Liver (tissue), 8 donors: ENCODE measurements at regions not wholly inside any gene's neighbourhood (a gene's known extent, or its start where the extent isn't known, plus 50 kb on each side); places are given as distances from the start of the nearest gene placed in this dataset.

Experiments used
- DNase-seq: peaks from one replicate; pipeline ENCODE4 v3.0.0-alpha.2; 2017; ENCODE audit warnings: low spot score
- H3K27ac ChIP-seq, 2 donors: one replicate each; pipeline ENCODE4 v1.7.0; 2013; ENCODE audit warnings: inconsistent platforms in 2 of 2, low read length in 2 of 2, control low read depth in 1 of 2, low read depth in 1 of 2, mild to moderate bottlenecking in 1 of 2
- H3K27me3 ChIP-seq, 4 donors: one replicate each; pipeline versions ENCODE4 v1.6.1 to v1.7.0; 2013; ENCODE audit warnings: low read length in 3 of 4, inconsistent platforms in 1 of 4, mild to moderate bottlenecking in 1 of 4, moderate library complexity in 1 of 4; ENCODE audit not compliant: control insufficient read depth in 4 of 4, insufficient read depth in 4 of 4
- H3K36me3 ChIP-seq, 4 donors: one replicate each; pipeline versions ENCODE4 v1.6.1 to v1.7.0; 2013; ENCODE audit warnings: low read length in 3 of 4, mild to moderate bottlenecking in 3 of 4, low read depth in 1 of 4, moderate library complexity in 1 of 4; ENCODE audit not compliant: control insufficient read depth in 4 of 4, insufficient read depth in 3 of 4
- H3K4me1 ChIP-seq, 4 donors: one replicate each; pipeline versions ENCODE4 v1.6.1 to v1.7.0; 2013; ENCODE audit warnings: low read length in 3 of 4, mild to moderate bottlenecking in 3 of 4, moderate library complexity in 1 of 4; ENCODE audit not compliant: control insufficient read depth in 4 of 4, insufficient read depth in 4 of 4
- H3K4me3 ChIP-seq, 3 donors: one replicate each; pipeline versions ENCODE4 v1.6.1 to v1.7.0; 2013; ENCODE audit warnings: low read length in 3 of 3, control low read depth in 1 of 3, low read depth in 1 of 3, mild to moderate bottlenecking in 1 of 3
- H3K9ac ChIP-seq, 2 donors: one replicate each; pipeline ENCODE4 v1.7.0; 2013; ENCODE audit warnings: low read length in 2 of 2, mild to moderate bottlenecking in 2 of 2, moderate library complexity in 2 of 2, control low read depth in 1 of 2, low read depth in 1 of 2
- H3K9me3 ChIP-seq, 4 donors: one replicate each; pipeline versions ENCODE4 v1.6.1 to v1.7.0; 2013; ENCODE audit warnings: low read length in 3 of 4; ENCODE audit not compliant: control insufficient read depth in 4 of 4
- ATF3 ChIP-seq: IDR thresholded peaks from 2 replicates; pipeline ENCODE4 v1.6.1; 2016; ENCODE audit warnings: antibody characterized with exemption
- CTCF ChIP-seq: fragments of 150-350 bp; IDR thresholded peaks from 2 replicates; pipeline ENCODE4 v1.5.1; 2017; ENCODE audit warnings: improper control_type of control experiment, low read depth, low read length; ENCODE audit not compliant: missing input control
- EGR1 ChIP-seq, 2 donors: IDR thresholded peaks; 2 replicates each; pipeline ENCODE4 v1.6.1; 2016 to 2018; ENCODE audit warnings: antibody characterized with exemption in 2 of 2, low read depth in 2 of 2
- FOXA1 ChIP-seq: IDR thresholded peaks from 2 replicates; pipeline ENCODE4 v1.6.1; 2016; ENCODE audit warnings: antibody characterized with exemption
- FOXA2 ChIP-seq: IDR thresholded peaks from 2 replicates; pipeline ENCODE4 v1.6.1; 2016; ENCODE audit warnings: antibody characterized with exemption
- GABPA ChIP-seq, 2 donors: IDR thresholded peaks in 1 of 2; conservative IDR thresholded peaks in 1 of 2; 2 replicates each; pipeline ENCODE4 v1.6.1; 2016; ENCODE audit warnings: antibody characterized with exemption in 2 of 2, mild to moderate bottlenecking in 1 of 2, moderate library complexity in 1 of 2
- HNF4A ChIP-seq, 2 donors: conservative IDR thresholded peaks; 2 replicates each; pipeline ENCODE4 v1.6.1; 2016; ENCODE audit warnings: antibody characterized with exemption in 2 of 2, mild to moderate bottlenecking in 2 of 2
- HNF4G ChIP-seq: IDR thresholded peaks from 2 replicates; pipeline ENCODE4 v1.6.1; 2016; ENCODE audit warnings: antibody characterized with exemption
- JUND ChIP-seq, 2 donors: IDR thresholded peaks; 2 replicates each; pipeline ENCODE4 v1.6.1; 2016; ENCODE audit warnings: antibody characterized with exemption in 2 of 2
- MAX ChIP-seq: IDR thresholded peaks from 2 replicates; pipeline ENCODE4 v1.6.1; 2016; ENCODE audit warnings: antibody characterized with exemption
- NR2F2 ChIP-seq: IDR thresholded peaks from 2 replicates; pipeline ENCODE4 v1.6.1; 2016; ENCODE audit warnings: antibody characterized with exemption
- RAD21 ChIP-seq, 2 donors: IDR thresholded peaks; 2 replicates each; pipeline ENCODE4 v1.6.1; 2016; ENCODE audit warnings: antibody characterized with exemption in 2 of 2, mild to moderate bottlenecking in 2 of 2
- REST ChIP-seq: IDR thresholded peaks from 2 replicates; pipeline ENCODE4 v1.6.1; 2016; ENCODE audit warnings: antibody characterized with exemption, mild to moderate bottlenecking
- RXRA ChIP-seq, 2 donors: IDR thresholded peaks; 2 replicates each; pipeline ENCODE4 v1.6.1; 2017 to 2018; ENCODE audit warnings: antibody characterized with exemption in 2 of 2, mild to moderate bottlenecking in 1 of 2
- SP1 ChIP-seq: IDR thresholded peaks from 2 replicates; pipeline ENCODE4 v1.6.1; 2018; ENCODE audit warnings: antibody characterized with exemption, mild to moderate bottlenecking
- TAF1 ChIP-seq: conservative IDR thresholded peaks from 2 replicates; pipeline ENCODE4 v1.6.1; 2016; ENCODE audit warnings: antibody characterized with exemption, mild to moderate bottlenecking
- YY1 ChIP-seq: IDR thresholded peaks from 2 replicates; pipeline ENCODE4 v1.6.1; 2016; ENCODE audit warnings: antibody characterized with exemption, mild to moderate bottlenecking
- ZBTB33 ChIP-seq: IDR thresholded peaks from 2 replicates; pipeline ENCODE4 v1.6.1; 2016; ENCODE audit warnings: antibody characterized with exemption
- WGBS: extraction: QIAGEN DNeasy Blood & Tissue Kit; methylation state at CpG from one replicate; pipeline ENCODE4 v1.1.7; 2013; 5-methylcytosine and 5-hydroxymethylcytosine counted together
- donor health status: healthy.
- donor health status: healthy.
- donor health status: healthy.
- donor health status: healthy.
- donor health status: healthy.

- no peak for DNase-seq
- Histone ChIP-seq H3K9me3 (no peaks in the 10 kb centered on the region), H3K27ac (no peak overlapping the region), H3K36me3 (no peaks in the 10 kb centered on the region), H3K9ac (no peak overlapping the region), H3K4me1 (peaks cover 3 to 12% (median 8%) of the 10 kb centered on the region in 4 donors), H3K27me3 (no peaks in the 10 kb centered on the region), H3K4me3 (no peak overlapping the region)
- WGBS = 87% methylated on average over 6 of the region's 6 CpGs
- no peak for TF ChIP-seq REST
- no peak for TF ChIP-seq HNF4A (conservative IDR thresholded peaks at IDR 0.05)
- no peak for TF ChIP-seq CTCF
- no peak for TF ChIP-seq ATF3
- no peak for TF ChIP-seq NR2F2
- TF ChIP-seq HNF4G = no peak
- TF ChIP-seq JUND (IDR thresholded peaks at IDR 0.05) = no peak
- TF ChIP-seq YY1 = no peak
- TF ChIP-seq ZBTB33 = no peak
- no peak for TF ChIP-seq RXRA (IDR thresholded peaks at IDR 0.05)
- no peak for TF ChIP-seq RAD21 (IDR thresholded peaks at IDR 0.05)
- no peak for TF ChIP-seq MAX
- no peak for TF ChIP-seq GABPA (IDR thresholded peaks at IDR 0.05 in 1 of 2, conservative IDR thresholded peaks at IDR 0.05 in 1 of 2)
- TF ChIP-seq SP1 = no peak
Measured at GRCh38 chr2:21642647-21643046, 518.9 kb downstream of the TDRD15 start.

GRCh38 chr2:21643180-21643579, 519.4 kb downstream of the TDRD15 start:
- no peak for DNase-seq
- H3K36me3 ChIP-seq = no peaks in the 10 kb centered on the region
- H3K9ac ChIP-seq = no peak overlapping the region
- H3K9me3 ChIP-seq = no peaks in the 10 kb centered on the region
- H3K27me3 ChIP-seq = no peaks in the 10 kb centered on the region
- no peak overlapping the region for H3K27ac ChIP-seq
- TF ChIP-seq YY1 (no peak), GABPA (IDR thresholded peaks at IDR 0.05 in 1 of 2, conservative IDR thresholded peaks at IDR 0.05 in 1 of 2) (no peak), HNF4A (conservative IDR thresholded peaks at IDR 0.05) (no peak), CTCF (no peak), ZBTB33 (no peak), FOXA1 (no peak), EGR1 (IDR thresholded peaks at IDR 0.05; ENCODE audit: low read depth in 2 of 2) (no peak), HNF4G (no peak), NR2F2 (no peak), TAF1 (no peak), RAD21 (IDR thresholded peaks at IDR 0.05) (no peak), FOXA2 (no peak)
- H3K4me1 ChIP-seq = peaks cover 3 to 12% (median 8%) of the 10 kb centered on the region in 4 donors
- 90% methylated on average over 1 of the region's 1 CpG for WGBS
- no peak overlapping the region for H3K4me3 ChIP-seq
